Tibial nerve (tissue), 4 donors: ENCODE measurements at regions not wholly inside any gene's neighbourhood (a gene's known extent, or its start where the extent isn't known, plus 50 kb on each side); places are given as distances from the start of the nearest gene placed in this dataset.

Experiments
- DNase-seq, 2 donors: peaks; one replicate each; pipeline ENCODE4 v3.0.0-alpha.2; 2019; ENCODE audit warnings: low spot score in 2 of 2
- H3K27ac ChIP-seq, 4 donors: fragments of 200-600 bp; sonication (generic) in 3 of 4; one replicate each; pipeline ENCODE4 v1.5.1; 2017 to 2019; ENCODE audit warnings: mild to moderate bottlenecking in 1 of 4
- H3K27me3 ChIP-seq, 2 donors: fragments of 200-600 bp; sonication (generic) in 1 of 2; one replicate each; pipeline versions ENCODE4 v1.5.1 to v1.6.0; 2017 to 2019
- H3K36me3 ChIP-seq, 3 donors: fragments of 200-600 bp; sonication (generic); one replicate each; pipeline ENCODE4 v1.5.1; 2018 to 2019
- H3K4me1 ChIP-seq, 4 donors: fragments of 200-600 bp; sonication (generic) in 3 of 4; one replicate each; pipeline ENCODE4 v1.5.1; 2017 to 2019
- H3K4me3 ChIP-seq, 4 donors: fragments of 200-600 bp; sonication (generic) in 3 of 4; one replicate each; pipeline ENCODE4 v1.5.1; 2017 to 2019; ENCODE audit warnings: mild to moderate bottlenecking in 1 of 4, moderate library complexity in 1 of 4
- H3K9me3 ChIP-seq, 4 donors: fragments of 200-600 bp; sonication (generic) in 3 of 4; one replicate each; pipeline ENCODE4 v1.5.1; 2017 to 2019
- EP300 ChIP-seq, 2 donors: sonication (generic); formaldehyde crosslinking; IDR thresholded peaks; one replicate each; pipeline ENCODE4 v1.6.1; 2017; ENCODE audit warnings: antibody characterized with exemption in 2 of 2, mild to moderate bottlenecking in 1 of 2
- POLR2A ChIP-seq, 2 donors: fragments of 450-650 bp; IDR thresholded peaks; one replicate each; pipeline ENCODE4 v1.6.1; 2017; ENCODE audit warnings: antibody characterized with exemption in 2 of 2, mild to moderate bottlenecking in 2 of 2, moderate library complexity in 2 of 2
- WGBS, 2 donors: methylation state at CpG; one replicate each; pipeline ENCODE4 v1.1.5; 2018; 5-methylcytosine and 5-hydroxymethylcytosine counted together
- TF ChIP-seq, protein P1 (sequence below), 5 experiments: fragments of 200-600 bp in 3 of 5; fragments of 450-650 bp in 2 of 5; sonication (generic) in 3 of 5; IDR thresholded peaks; one replicate each; pipeline ENCODE4 v1.5.1; 2016 to 2019; ENCODE audit warnings: antibody characterized with exemption in 5 of 5, mild to moderate bottlenecking in 3 of 5, moderate library complexity in 2 of 5

DNA sequence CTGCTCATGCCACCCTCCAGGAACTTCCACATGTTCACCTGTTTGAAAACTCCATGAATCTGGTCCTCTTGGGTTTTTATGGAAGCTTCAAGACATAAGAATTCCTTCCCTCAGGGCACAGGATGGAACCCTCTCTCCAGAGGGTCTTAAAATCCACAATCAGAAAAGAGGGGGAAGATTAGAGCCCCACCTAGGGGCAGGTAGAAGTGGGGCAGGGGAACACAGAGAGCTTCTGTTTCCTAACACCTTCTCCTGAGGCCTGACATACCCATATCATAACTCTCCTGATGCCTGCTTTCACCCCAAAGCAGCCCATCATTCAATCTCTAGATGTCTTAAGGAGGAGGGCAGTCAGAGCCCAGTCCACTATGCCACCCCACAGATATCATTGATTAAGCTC, 1087.7 kb upstream of the ARRDC3 start:
- no peak for DNase-seq
- no peak overlapping the region for H3K4me3 ChIP-seq
- H3K9me3 ChIP-seq, result peaks cover 0 to 15% (median 0%) of the 10 kb centered on the region in 4 donors
- peaks cover 0 to 6% (median 0%) of the 10 kb centered on the region in 3 donors for H3K36me3 ChIP-seq
- H3K27ac ChIP-seq, result no peak overlapping the region
- no peaks in the 10 kb centered on the region for H3K4me1 ChIP-seq
- no peaks in the 10 kb centered on the region for H3K27me3 ChIP-seq
- TF ChIP-seq, protein P1, sequence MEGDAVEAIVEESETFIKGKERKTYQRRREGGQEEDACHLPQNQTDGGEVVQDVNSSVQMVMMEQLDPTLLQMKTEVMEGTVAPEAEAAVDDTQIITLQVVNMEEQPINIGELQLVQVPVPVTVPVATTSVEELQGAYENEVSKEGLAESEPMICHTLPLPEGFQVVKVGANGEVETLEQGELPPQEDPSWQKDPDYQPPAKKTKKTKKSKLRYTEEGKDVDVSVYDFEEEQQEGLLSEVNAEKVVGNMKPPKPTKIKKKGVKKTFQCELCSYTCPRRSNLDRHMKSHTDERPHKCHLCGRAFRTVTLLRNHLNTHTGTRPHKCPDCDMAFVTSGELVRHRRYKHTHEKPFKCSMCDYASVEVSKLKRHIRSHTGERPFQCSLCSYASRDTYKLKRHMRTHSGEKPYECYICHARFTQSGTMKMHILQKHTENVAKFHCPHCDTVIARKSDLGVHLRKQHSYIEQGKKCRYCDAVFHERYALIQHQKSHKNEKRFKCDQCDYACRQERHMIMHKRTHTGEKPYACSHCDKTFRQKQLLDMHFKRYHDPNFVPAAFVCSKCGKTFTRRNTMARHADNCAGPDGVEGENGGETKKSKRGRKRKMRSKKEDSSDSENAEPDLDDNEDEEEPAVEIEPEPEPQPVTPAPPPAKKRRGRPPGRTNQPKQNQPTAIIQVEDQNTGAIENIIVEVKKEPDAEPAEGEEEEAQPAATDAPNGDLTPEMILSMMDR (IDR thresholded peaks at IDR 0.05), result no peak

DNA sequence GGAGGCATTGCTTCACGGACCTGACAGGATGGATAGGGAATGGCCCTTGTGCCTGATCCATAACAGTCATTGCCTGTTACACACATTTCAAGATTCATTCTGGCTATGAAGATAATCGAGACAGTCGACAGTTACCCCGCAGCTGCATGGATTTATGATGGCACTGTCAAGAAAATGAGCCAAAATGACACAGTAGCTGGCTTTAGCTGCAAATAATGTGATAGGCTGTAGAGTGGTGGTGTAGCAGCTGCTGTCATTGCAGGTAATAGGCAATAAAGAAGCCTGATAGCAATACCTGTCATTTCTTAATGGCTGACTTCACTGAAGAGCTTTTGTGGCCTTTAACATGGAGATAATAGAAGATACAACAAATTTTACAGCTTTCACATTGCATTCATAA, 1085.2 kb upstream of the ARRDC3 start:
- DNase-seq, result no peak
- peaks cover 0 to 6% (median 0%) of the 10 kb centered on the region in 4 donors for H3K9me3 ChIP-seq
- TF ChIP-seq EP300 (IDR thresholded peaks at IDR 0.05) (no peak), POLR2A (IDR thresholded peaks at IDR 0.05) (no peak)
- TF ChIP-seq, protein P1 (IDR thresholded peaks at IDR 0.05), result no peak
- WGBS, 2 donors, result 50 to 71% methylated on average over 4 of the region's 4 CpGs
- H3K27ac ChIP-seq, result no peak overlapping the region
- no peaks in the 10 kb centered on the region for H3K4me1 ChIP-seq
- no peak overlapping the region for H3K4me3 ChIP-seq
- no peaks in the 10 kb centered on the region for H3K27me3 ChIP-seq
- no peaks in the 10 kb centered on the region for H3K36me3 ChIP-seq

DNA sequence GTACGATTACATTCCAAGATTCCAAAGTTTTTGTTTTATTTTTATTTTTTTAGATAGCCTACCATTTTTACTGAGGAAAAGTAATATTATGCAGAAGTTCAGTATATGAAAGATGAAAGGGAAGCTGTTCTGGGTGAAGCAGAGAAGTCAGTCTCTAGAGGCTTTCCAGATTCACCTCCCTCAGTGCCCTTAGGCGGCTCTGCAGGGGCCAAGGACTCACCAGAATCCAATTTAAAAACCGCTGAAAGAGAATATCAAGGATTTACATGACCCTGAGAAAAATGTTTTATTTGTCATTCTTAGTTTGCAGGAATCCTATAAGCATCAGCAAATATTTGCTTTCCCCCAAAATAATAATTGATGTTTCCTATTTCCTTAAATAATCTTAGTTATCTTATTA, 1084.6 kb upstream of the ARRDC3 start:
- 74 to 75% methylated on average over 3 of the region's 3 CpGs for WGBS, 2 donors

DNA sequence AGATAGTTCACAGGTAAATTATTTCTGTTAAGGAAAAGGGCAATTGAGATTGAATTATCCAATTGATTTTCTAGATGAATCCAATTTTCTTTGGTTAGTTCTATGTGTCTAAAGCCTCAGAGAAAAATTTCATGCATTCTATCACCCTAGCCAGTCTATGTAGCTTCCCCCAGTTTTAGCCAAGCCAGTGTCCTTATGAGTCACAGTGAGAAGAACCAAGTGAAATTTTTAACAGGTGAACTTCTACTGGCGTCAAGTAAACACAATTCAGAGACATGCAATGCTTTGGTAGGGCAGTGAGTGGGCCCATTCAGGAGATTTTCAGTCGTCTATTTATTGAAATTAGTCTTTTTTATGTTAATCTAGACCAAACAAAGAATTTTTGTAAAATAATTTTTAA, 1077.4 kb upstream of the ARRDC3 start:
- Histone ChIP-seq H3K36me3 (no peaks in the 10 kb centered on the region), H3K27ac (no peak overlapping the region), H3K9me3 (no peaks in the 10 kb centered on the region), H3K4me3 (no peak overlapping the region), H3K4me1 (no peaks in the 10 kb centered on the region), H3K27me3 (no peaks in the 10 kb centered on the region)
- TF ChIP-seq, protein P1 (IDR thresholded peaks at IDR 0.05), result no peak
- WGBS, 2 donors, result 71% methylated on average over 2 of the region's 2 CpGs
- no peak for DNase-seq

More for the DNA sequence above, 1084.6 kb upstream of the ARRDC3 start:
- no peaks in the 10 kb centered on the region for H3K36me3 ChIP-seq
- TF ChIP-seq, protein P1 (IDR thresholded peaks at IDR 0.05), result no peak
- no peak for TF ChIP-seq POLR2A (IDR thresholded peaks at IDR 0.05)
- TF ChIP-seq EP300 (IDR thresholded peaks at IDR 0.05), result no peak
- no peak for DNase-seq
- H3K4me3 ChIP-seq, result no peak overlapping the region
- H3K27me3 ChIP-seq, result no peaks in the 10 kb centered on the region
- H3K9me3 ChIP-seq, result peaks cover 0 to under 1% (median 0%) of the 10 kb centered on the region in 4 donors
- no peak overlapping the region for H3K27ac ChIP-seq
- H3K4me1 ChIP-seq, result no peaks in the 10 kb centered on the region

DNA sequence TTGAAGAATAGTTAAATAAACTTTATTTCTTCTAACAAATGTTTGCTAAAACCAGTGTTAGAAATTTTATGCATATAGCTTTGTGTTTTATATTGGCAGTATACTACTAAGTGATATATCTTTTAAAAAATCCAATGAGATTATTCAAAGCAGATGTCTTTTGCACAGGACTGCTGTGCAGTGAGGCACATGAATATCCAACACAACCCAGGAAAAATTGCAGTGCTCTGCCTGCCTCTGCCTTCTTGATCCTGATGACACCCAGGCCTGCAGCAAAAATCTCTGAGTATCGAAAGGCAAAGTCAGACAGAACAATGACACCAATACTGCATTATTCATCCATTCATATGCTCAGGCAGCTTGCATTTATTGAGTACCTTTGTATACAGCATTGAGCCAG, 1076.5 kb upstream of the ARRDC3 start:
- Histone ChIP-seq H3K27ac (no peak overlapping the region), H3K9me3 (no peaks in the 10 kb centered on the region), H3K36me3 (no peaks in the 10 kb centered on the region), H3K4me3 (no peak overlapping the region), H3K27me3 (no peaks in the 10 kb centered on the region), H3K4me1 (no peaks in the 10 kb centered on the region)
- no peak for DNase-seq
- TF ChIP-seq, protein P1 (IDR thresholded peaks at IDR 0.05), result no peak
- no peak for TF ChIP-seq POLR2A (IDR thresholded peaks at IDR 0.05)
- TF ChIP-seq EP300 (IDR thresholded peaks at IDR 0.05), result no peak
- 58 to 68% methylated on average over 1 of the region's 1 CpG for WGBS, 2 donors
